T-helper 1 cell treated with Interleukin-12 subunit alpha and Interleukin-12 subunit beta and Interleukin-4 antibody, amounts not matched to agents 30 μg/mL and 1 μg/mL, for 36 hours (primary cell): ENCODE measurements at regions not wholly inside any gene's neighbourhood (a gene's known extent, or its start where the extent isn't known, plus 50 kb on each side); places are given as distances from the start of the nearest gene placed in this dataset.
"Not testable (repeated sequence)": the region's sequence is repeated elsewhere in the genome, so short reads cannot be mapped to it uniquely, and the experiment has no call there.

Experiments
- H3K27ac Mint-ChIP-seq: one replicate; pipeline ENCODE4 v1.8.0; 2021; ENCODE audit warnings: mild to moderate bottlenecking, mixed read lengths
- H3K27me3 Mint-ChIP-seq: one replicate; pipeline ENCODE4 v1.8.0; 2021; ENCODE audit warnings: low read depth, mixed read lengths
- H3K36me3 Mint-ChIP-seq: one replicate; pipeline ENCODE4 v1.8.0; 2021; ENCODE audit warnings: low read depth, mixed read lengths
- H3K4me1 Mint-ChIP-seq: one replicate; pipeline ENCODE4 v1.8.0; 2021; ENCODE audit warnings: low read depth, mixed read lengths
- H3K4me3 Mint-ChIP-seq: one replicate; pipeline ENCODE4 v1.8.0; 2021; ENCODE audit warnings: mild to moderate bottlenecking, moderate library complexity, mixed read lengths
- H3K9me3 Mint-ChIP-seq: one replicate; pipeline ENCODE4 v1.8.0; 2021; ENCODE audit warnings: mixed read lengths

DNA sequence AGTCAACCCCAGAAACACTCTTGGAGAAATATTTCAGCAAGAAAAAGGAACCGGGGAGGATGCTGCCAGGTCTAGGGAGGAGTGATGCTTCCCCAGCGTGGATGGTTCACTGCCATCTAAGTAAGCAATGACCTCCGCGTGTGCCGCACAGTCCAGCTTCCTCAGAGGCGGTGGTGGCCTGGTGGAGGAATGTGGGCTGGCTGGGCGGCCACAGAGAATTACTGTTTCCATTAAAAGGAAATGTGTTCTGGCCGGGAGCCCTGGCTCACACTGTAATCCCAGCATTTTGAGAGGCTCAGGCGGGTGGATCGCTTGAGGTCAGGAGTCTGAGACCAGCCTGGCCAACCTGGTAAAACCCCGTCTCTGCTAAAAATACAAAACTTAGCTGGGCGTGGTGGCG, 356.7 kb downstream of the GOLGA6L6 start:
- H3K27me3 Mint-ChIP-seq, H3K9me3 Mint-ChIP-seq: not testable (repeated sequence)

DNA sequence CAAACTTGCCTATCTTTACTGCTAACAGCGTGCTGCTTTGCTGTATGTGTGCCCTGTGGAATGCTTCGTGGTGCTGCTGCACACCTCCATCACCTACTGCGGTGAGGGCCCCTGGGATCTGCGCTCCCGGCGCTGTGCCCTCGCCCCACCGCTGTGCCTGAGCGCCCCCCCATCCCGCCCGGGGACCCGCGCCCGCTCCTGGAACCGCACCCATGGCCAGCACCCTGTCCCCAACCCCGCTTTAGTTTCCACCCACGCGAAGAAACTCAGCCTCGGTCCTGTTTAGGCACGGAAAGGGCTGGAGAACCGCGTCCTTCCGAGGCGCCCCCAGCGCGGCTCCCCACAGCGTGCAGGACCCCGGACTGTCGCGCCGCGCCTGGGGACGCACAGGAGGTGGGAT, 373.4 kb downstream of the GOLGA6L6 start:
- H3K36me3 Mint-ChIP-seq, H3K4me1 Mint-ChIP-seq, H3K4me3 Mint-ChIP-seq, H3K27me3 Mint-ChIP-seq, H3K9me3 Mint-ChIP-seq, H3K27ac Mint-ChIP-seq: not testable (repeated sequence)

More for the DNA sequence above, 356.7 kb downstream of the GOLGA6L6 start:
- not testable (repeated sequence) for H3K4me3 Mint-ChIP-seq, H3K27ac Mint-ChIP-seq, H3K4me1 Mint-ChIP-seq, H3K36me3 Mint-ChIP-seq

DNA sequence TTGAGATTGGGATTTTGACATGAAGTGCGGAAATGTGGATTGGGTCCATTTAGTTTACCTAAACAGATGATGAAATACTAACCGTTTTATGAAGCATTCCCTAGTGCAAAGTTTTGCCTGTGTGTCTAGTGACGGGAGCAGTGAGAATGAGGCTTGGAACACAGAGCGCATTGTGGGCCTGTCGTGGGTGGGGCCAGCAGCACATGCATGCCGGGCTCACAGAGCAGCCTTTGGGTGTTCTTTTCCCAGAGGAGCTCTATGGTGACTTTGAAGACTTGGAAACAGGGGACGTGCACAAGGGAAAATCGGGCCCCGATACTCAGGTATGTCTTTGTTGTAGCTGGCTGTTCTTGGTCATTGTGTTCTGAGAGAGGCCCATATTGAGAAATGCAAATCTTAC, 388.1 kb downstream of the GOLGA6L6 start:
- not testable (repeated sequence) for H3K27ac Mint-ChIP-seq, H3K9me3 Mint-ChIP-seq, H3K36me3 Mint-ChIP-seq, H3K4me1 Mint-ChIP-seq, H3K4me3 Mint-ChIP-seq, H3K27me3 Mint-ChIP-seq

DNA sequence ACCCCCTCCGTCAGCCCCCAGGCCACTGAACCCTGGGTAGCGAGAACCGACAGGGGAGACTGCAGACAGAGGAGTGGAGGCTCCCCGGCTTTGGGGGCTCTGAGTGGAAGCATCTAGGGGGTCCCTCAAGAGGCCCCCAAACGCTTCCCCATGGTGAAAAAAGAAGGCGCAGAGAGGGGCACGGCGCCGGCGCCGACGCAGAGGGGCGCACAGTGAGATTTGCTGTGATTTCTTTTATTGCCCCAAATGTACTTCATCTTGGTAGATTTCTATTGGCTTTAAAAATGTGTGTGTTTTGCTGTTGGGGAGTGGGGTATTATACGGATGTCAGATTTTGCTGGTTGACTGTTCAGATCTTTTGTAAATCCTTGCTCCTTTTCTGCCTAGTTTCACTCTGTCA, 392.9 kb downstream of the GOLGA6L6 start:
- not testable (repeated sequence) for H3K27me3 Mint-ChIP-seq, H3K9me3 Mint-ChIP-seq, H3K4me1 Mint-ChIP-seq, H3K4me3 Mint-ChIP-seq, H3K36me3 Mint-ChIP-seq, H3K27ac Mint-ChIP-seq

DNA sequence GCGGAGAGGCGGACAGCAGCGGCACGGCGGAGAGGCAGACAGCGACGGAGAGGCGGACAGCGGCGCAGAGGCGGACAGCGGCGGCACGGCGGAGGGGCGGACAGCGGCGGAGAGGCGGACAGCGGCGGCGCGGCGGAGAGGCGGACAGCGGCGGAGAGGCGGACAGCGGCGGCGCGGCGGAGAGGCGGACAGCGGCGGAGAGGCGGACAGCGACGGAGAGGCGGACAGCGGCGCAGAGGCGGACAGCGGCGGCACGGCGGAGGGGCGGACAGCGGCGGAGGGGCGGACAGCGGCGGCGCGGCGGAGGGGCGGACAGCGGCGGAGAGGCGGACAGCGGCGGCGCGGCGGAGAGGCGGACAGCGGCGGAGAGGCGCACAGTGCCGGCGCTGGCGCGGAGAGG, 393.6 kb downstream of the GOLGA6L6 start:
- H3K4me3 Mint-ChIP-seq, H3K27me3 Mint-ChIP-seq, H3K4me1 Mint-ChIP-seq, H3K36me3 Mint-ChIP-seq, H3K27ac Mint-ChIP-seq, H3K9me3 Mint-ChIP-seq: not testable (repeated sequence)

DNA sequence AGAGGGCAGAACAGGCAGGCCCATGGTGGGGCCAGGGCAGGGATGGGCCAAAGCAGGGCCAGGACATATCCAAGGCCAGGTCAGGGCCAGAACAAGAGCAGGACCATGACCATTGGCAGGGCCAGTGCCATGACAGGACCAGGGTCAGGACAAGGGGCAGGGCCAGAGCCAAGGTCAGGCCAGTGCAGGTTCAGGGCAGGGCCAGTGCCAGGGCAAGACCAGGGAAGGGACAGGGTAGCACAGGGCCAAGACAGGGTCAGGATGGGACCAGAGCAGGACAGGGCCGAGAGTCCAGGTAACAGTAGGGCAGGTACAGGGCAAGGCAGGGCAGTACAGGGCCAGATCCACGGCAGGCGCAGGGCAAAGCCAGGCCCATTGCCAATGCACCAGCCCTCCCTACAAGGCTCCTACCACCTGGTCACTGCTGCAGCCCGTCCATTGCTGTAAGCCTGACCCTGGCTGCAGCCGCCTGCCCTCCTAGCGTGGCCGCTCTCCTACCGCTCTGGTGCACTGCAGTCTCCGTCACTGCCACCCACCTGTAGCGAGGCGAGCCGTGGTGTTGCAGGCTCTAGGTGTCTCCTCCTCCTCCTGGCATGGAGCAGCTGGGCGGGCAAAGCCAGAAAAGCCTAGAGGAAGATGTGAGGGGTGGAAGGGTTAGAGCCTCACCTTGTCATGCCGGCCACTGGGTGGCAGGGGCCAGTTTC, 397.1 kb downstream of the GOLGA6L6 start:
- not testable (repeated sequence) for H3K27me3 Mint-ChIP-seq, H3K27ac Mint-ChIP-seq

DNA sequence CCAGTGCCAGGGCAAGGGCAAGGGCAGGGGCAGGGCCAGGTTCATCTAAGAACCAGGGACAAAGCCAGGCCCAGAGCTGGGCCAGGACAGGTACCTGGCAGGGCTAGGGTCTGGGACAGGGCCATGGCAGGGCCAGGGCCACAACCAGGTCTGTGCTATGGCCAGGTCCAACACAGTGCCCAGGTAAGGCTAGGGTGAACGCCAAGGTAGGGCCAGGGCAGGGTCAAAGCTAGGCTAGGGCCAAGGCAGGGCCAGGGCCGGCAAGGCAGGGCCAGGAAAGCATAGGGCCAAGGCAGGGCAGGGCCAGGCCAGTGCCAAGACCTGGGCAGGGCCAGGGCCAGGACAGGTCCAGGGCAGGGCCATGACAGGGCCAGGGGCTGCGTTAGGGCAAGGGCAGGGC, 398.7 kb downstream of the GOLGA6L6 start:
- H3K4me3 Mint-ChIP-seq, H3K27ac Mint-ChIP-seq, H3K4me1 Mint-ChIP-seq, H3K27me3 Mint-ChIP-seq, H3K9me3 Mint-ChIP-seq, H3K36me3 Mint-ChIP-seq: not testable (repeated sequence)

More for the DNA sequence above, 397.1 kb downstream of the GOLGA6L6 start:
- not testable (repeated sequence) for H3K4me3 Mint-ChIP-seq, H3K9me3 Mint-ChIP-seq, H3K4me1 Mint-ChIP-seq, H3K36me3 Mint-ChIP-seq

DNA sequence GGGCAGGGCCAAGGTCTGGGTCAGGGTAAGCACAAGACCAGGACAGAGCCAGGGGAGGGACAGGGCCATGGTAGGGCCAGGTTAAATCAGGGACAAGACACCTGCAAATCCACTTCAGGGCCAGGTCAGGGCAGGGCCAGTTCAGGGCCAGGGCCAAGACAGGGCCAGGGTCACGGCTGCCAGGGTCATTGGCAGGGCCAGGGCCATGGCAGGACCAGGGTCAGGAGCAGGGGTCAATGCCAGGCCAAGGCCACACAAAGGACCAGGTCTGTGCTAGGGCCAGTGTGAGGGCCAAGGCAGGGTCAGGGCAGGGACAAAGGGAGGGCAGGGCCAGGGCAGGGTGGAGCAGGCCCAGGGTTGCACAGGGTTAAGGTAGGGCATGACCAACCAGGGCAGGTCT, 399.2 kb downstream of the GOLGA6L6 start:
- H3K4me3 Mint-ChIP-seq, H3K27me3 Mint-ChIP-seq, H3K4me1 Mint-ChIP-seq, H3K27ac Mint-ChIP-seq, H3K36me3 Mint-ChIP-seq, H3K9me3 Mint-ChIP-seq: not testable (repeated sequence)

DNA sequence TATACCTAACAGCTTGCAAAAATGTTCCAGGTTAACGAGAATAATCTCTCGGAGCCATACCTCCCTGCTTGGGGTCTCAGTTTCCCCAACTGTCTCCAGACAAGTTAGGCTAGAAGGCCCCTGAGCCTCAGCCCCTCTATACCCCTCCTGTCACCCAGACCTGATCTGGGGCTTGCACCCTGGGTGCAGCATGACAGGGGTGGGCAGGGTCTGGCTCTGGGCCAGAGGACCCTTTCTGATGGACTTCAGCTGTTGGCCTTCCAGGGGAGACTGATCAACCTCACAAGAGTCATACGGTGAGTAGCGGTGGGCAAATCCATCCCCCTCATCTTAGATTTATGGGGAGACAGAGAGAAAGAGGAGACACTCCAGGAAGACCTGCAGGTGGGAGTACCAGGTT, 416.9 kb downstream of the GOLGA6L6 start:
- H3K27me3 Mint-ChIP-seq, H3K4me3 Mint-ChIP-seq, H3K9me3 Mint-ChIP-seq, H3K4me1 Mint-ChIP-seq, H3K27ac Mint-ChIP-seq, H3K36me3 Mint-ChIP-seq: not testable (repeated sequence)

DNA sequence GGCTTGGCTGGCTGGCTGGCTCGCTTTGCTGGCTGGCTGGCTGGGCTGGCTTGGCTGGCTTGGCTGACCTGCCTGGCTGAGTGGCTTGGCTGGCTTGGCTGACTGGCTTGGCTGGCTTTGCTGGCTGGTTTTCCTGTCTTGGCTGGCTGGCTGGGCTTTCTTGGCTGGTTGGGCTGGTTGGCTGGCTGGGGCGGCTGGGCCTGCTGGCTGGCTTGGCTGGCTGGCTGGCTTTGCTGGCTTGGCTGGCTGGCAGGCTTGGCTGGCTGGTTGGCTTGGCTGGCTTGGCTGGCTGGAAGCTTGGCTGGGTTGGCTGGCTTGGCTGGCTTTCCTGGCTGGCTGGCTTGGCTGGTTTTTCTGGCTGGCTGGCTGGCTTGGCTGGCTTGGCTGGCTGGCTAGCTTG, 435.6 kb downstream of the GOLGA6L6 start:
- Mint-ChIP-seq H3K27ac (no peak overlapping the region), H3K4me3 (no peak overlapping the region), H3K4me1 (no peaks in the 10 kb centered on the region), H3K27me3 (no peaks in the 10 kb centered on the region), H3K9me3 (no peaks in the 10 kb centered on the region), H3K36me3 (no peaks in the 10 kb centered on the region)

DNA sequence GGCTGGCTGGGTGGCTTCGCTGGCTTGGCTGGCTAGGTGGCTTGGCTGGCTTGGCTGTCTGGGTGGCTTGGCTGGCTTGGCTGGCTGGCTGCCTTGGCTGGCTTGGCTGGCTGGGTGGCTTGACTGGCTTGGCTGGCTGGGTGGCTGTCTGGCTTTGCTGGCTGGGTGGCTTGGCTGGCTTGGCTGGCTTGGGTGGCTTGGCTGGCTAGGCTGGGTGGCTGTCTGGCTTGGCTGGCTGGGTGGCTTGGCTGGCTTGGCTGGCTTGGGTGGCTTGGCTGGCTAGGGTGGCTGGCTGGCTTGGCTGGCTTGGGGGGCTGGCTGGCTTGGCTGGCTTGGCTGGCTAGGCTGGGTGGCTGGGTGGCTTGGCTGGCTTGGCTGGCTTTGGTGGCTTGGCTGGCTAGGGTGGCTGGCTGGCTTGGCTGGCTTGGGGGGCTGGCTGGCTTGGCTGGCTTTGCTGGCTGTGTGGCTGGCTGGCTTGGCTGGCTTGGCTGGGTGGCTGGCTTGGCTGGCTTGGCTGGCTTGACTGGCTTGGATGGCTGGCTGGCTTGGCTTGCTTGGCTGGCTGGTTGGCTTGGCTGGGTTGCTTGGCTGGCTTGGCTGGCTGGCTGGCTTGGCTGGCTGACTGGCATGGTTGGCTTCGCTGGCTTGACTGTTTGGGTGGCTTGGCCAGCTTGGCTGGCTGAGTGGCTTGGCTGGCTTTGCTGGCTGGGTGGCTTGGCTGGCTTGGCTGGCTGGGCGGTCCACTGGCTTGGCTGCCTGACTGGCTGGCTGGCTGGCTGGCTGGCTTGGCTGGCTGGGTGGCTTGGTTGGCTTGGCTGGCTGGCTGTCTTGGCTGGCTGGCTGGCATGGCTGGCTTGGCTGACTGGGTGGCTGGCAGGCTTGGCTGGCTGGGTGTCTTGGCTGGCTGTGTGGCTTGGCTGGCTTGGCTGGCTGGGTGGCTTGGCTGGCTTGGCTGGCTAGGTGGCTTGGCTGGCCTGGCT, 436.3 kb downstream of the GOLGA6L6 start:
- H3K27me3 Mint-ChIP-seq, H3K4me1 Mint-ChIP-seq, H3K4me3 Mint-ChIP-seq, H3K9me3 Mint-ChIP-seq, H3K36me3 Mint-ChIP-seq, H3K27ac Mint-ChIP-seq: not testable (repeated sequence)

DNA sequence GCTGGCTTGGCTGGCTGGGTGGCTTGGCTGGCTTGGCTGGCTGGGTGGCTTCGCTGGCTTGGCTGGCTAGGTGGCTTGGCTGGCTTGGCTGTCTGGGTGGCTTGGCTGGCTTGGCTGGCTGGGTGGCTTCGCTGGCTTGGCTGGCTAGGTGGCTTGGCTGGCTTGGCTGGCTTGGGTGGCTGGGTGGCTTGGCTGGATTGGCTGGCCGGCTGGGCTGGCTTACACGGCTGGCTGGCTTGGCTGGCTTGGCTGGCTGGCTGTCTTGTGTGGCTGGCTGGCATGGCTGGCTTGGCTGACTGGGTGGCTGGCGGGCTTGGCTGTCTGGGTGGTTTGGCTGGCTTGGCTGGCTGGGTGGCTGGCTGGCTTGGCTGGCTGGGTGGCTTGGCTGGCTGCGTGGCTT, 437.0 kb downstream of the GOLGA6L6 start:
- H3K36me3 Mint-ChIP-seq, H3K27me3 Mint-ChIP-seq, H3K27ac Mint-ChIP-seq, H3K4me1 Mint-ChIP-seq, H3K4me3 Mint-ChIP-seq, H3K9me3 Mint-ChIP-seq: not testable (repeated sequence)

DNA sequence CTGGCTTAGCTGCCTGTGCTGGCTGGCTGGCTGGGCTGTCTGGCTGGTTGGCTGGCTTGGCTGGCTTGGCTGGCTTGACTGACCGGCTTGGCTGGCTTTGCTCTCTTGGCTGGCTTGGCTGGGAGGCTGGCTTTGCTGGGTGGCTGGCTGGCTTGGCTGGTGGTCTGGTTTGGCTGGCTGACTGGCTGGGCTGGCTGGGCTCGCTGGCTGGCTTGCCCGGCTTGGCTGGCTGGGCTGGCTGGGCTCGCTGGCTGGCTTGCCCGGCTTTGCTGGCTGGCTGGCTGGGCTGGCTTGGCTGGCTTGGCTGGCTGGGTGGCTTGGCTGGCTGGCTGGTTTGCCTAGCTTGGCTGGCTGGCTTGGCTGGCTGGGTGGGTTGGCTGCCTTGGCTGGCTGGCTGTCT, 438.7 kb downstream of the GOLGA6L6 start:
- H3K4me1 Mint-ChIP-seq, H3K27me3 Mint-ChIP-seq, H3K9me3 Mint-ChIP-seq, H3K4me3 Mint-ChIP-seq, H3K27ac Mint-ChIP-seq, H3K36me3 Mint-ChIP-seq: not testable (repeated sequence)

DNA sequence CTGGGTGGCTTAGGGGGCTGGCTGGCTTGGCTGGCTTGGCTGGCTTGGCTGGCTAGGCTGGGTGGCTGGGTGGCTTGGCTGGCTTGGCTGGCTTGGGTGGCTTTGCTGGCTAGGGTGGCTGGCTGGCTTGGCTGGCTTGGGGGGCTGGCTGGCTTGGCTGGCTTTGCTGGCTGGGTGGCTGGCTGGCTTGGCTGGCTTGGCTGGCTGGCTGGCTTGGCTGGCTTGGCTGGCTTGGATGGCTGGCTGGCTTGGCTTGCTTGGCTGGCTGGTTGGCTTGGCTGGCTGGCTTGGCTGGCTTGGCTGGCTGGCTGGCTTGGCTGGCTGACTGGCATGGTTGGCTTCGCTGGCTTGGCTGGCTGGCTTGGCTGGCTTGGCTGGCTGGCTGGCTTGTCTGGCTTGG, 439.4 kb downstream of the GOLGA6L6 start:
- H3K9me3 Mint-ChIP-seq, H3K4me3 Mint-ChIP-seq, H3K4me1 Mint-ChIP-seq, H3K27ac Mint-ChIP-seq, H3K36me3 Mint-ChIP-seq, H3K27me3 Mint-ChIP-seq: not testable (repeated sequence)

DNA sequence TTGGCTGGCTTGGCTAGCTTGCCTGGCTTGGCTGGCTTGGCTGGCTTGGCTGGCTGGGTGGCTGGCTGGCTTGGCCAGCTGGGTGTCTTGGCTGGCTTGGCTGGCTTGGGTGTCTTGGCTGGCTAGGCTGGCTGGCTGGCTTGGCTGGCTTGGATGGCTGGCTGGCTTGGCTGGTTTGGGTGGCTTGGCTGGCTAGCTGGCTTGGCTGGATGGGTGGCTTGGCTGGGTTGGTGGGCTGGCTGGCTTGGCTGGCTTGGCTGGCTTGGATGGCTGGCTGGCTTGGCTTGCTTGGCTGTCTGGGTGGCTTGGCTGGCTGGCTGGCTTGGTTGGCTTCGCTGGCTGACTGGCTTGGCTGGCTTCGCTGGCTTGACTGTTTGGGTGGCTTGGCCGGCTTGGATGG, 440.3 kb downstream of the GOLGA6L6 start:
- not testable (repeated sequence) for H3K27me3 Mint-ChIP-seq, H3K9me3 Mint-ChIP-seq, H3K36me3 Mint-ChIP-seq, H3K27ac Mint-ChIP-seq, H3K4me3 Mint-ChIP-seq, H3K4me1 Mint-ChIP-seq
